CD4-positive, alpha-beta T cell treated with Interleukin-6 at 100 ng/mL for 8 hours (primary cell): ENCODE measurements at regions not wholly inside any gene's neighbourhood (a gene's known extent, or its start where the extent isn't known, plus 50 kb on each side); places are given as distances from the start of the nearest gene placed in this dataset.
"Not testable (repeated sequence)": the region's sequence is repeated elsewhere in the genome, so short reads cannot be mapped to it uniquely, and the experiment has no call there.

Source experiments
- DNase-seq: peaks from one replicate; pipeline ENCODE4 v3.0.0-alpha.2; 2020; ENCODE audit warnings: mixed read lengths, low spot score

DNA sequence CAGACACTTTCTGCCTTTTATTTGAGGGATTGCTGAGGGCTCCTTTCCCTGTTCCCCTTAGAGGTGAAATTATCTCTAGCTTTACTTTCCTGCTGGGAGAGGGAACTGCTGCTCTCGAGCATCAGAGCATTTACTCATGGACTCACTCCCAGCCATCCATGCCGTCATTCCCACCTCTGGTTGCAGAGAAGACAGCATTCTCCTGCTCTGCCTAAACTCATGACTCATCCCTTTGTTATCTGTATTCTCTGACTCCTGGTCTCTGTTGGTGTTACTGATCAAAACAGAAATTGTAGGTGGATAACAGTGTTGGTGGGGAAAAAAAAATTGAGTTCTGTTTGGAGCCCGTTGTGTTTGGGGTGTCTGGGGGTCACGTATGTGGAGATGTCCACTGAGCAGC, 159.3 kb downstream of the TTC8 start:
- DNase-seq: no peak

GRCh38 chr14:88985654-88986053, 161.2 kb downstream of the TTC8 start:
- no peak for DNase-seq

DNA sequence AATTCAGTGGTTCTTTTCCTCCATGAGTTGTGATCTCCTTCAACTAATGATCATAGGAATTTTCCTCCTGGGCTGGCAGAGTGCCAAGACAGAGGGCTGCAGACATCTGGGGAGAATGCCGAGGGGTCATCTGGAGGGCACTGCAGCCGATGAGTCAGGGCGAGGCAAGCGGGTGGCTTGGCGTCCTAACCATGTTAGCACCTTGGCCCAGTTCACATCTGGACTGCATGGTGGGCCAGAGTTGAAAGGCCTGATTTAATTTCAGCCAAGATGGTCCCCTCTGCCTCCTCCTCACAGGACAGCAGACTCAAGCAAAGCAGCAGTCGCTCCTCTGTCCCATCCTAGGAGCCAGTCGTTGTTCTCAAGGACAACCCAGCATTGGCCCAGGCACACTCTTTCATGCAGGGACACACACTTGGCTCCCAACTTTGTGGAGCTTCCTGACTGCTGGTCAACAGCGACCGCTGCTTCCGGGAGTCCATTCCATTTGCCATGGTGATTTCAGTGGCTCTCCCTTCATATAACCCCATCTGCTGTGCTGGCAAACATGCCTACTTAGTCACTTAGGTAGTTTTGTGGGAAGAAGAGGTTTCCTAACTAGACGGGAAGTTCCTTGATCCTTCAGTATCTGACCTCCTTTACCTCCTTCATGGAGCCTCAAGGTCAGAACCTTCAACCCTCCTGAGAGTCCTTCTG, 161.8 kb downstream of the TTC8 start:
- DNase-seq: no peak

- not testable (repeated sequence) for DNase-seq
These were observed 162.5 kb downstream of the TTC8 start for GRCh38 chr14:88986908-88987307.

DNA sequence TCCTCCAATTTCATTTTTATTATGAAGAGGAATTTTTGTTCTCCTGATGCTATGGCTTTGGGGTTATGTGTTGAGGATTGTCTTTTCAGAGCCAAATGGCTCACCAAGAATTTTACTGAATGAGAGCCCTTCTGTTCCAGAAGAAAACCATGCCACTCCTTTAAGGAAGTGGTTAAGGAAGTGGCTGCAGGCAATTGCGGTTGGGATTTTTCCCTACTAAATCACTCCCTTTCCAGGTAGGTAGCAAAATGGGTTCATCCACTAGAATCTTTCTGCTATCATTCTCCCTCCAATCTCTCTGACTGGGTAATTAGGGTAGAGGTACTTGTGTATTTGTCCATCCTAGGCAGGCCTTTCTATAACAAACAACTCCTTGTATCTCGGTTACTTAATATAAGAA, 163.1 kb downstream of the TTC8 start:
- no peak for DNase-seq

DNA sequence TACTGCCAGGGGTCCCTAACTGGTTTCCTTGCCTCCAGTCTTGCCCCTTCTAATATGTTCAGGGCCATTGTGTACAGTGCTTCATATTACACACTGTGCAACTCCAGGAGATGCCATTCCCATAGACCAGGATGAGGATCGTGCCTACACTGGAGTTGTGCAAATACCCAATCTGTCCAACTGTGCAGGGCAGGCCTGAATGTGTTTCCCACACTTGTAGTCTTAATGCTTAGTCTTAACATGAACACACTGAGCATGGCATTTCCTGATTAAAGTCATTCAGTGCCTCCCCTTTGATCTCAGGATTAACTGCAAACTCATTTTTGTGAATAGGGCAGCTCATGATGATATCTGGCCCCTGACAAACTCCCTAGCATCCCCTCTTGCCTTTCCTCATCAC, 165.5 kb downstream of the TTC8 start:
- no peak for DNase-seq

- no peak for DNase-seq
These were observed 166.4 kb downstream of the TTC8 start for GRCh38 chr14:88990856-88991255.

DNA sequence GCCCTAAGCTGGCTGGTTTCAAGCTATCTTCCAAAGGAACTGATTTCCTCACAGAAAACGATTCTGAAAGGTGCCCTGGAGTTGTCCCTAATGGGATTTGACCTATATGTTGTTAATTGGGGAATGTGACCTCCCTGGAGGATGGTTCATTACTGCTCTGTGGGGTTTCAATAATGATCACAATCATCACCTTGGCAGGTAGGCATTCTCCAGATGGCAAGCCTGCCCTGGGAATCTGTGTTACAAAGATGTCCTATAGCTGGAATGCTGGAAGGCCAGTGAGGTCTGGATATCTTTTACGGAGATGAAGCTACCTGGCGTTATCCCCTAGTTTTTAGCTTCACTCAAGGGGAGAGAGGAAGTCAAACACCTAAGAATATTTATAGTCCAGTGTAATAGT, 167.6 kb downstream of the TTC8 start:
- DNase-seq: no peak

- no peak for DNase-seq
These were observed 169.5 kb downstream of the TTC8 start for GRCh38 chr14:88993946-88994345.

DNA sequence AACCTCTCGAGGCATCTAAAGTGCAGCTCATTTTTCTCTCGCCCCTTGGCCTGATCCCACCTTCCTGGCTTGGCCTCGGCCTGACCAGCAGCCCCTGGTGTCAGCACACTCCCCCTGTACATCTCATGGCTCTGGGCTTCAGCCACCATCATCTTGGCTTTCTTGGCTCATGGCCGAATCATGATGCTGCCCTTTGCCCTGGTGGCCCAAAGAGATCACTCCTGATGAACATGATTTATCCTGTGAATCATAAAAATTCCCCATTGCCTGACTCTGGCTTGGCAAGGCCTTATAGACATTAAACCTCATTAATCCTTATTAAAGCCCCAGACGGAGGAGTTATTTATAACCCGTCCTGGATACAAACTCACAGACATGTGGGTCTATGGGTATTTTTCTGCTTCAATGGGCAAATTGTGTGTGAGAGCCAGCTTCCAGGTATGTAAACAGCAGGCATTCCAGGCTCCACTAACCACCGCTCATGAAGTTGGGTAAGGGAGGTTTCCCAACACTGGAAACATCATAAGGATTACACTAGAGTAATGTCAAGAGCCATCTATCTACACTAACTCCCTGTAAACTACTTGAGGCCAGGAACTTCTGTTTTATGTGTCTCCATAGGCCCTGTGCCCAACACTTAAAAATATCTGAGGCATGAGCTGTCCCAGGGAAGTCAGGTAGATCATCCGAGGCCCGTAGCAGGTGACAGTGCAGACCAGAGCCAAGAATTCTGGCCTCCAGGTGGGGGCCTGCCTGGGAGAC, 171.2 kb downstream of the TTC8 start:
- no peak for DNase-seq

DNA sequence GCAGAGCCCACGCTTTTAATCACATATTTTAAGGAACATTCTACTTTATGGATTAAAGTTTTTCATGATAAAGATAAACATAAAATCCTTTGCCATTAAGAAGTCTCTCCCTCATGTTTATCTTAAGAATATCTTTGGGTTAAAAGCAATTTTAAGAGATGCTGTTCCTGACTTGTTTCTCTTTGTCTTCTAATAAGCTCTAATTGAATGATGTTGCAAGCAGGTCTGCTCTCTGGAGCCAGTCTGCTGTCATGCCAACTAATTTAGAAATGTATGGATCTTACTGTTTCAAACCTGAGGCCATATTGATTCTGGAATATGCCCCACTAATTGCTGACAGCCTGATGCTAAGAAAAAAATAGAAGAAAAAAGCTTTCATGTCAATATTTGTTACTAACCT, 173.6 kb downstream of the TTC8 start:
- DNase-seq: no peak

GRCh38 chr14:88999137-88999536, 174.7 kb downstream of the TTC8 start:
- no peak for DNase-seq

DNA sequence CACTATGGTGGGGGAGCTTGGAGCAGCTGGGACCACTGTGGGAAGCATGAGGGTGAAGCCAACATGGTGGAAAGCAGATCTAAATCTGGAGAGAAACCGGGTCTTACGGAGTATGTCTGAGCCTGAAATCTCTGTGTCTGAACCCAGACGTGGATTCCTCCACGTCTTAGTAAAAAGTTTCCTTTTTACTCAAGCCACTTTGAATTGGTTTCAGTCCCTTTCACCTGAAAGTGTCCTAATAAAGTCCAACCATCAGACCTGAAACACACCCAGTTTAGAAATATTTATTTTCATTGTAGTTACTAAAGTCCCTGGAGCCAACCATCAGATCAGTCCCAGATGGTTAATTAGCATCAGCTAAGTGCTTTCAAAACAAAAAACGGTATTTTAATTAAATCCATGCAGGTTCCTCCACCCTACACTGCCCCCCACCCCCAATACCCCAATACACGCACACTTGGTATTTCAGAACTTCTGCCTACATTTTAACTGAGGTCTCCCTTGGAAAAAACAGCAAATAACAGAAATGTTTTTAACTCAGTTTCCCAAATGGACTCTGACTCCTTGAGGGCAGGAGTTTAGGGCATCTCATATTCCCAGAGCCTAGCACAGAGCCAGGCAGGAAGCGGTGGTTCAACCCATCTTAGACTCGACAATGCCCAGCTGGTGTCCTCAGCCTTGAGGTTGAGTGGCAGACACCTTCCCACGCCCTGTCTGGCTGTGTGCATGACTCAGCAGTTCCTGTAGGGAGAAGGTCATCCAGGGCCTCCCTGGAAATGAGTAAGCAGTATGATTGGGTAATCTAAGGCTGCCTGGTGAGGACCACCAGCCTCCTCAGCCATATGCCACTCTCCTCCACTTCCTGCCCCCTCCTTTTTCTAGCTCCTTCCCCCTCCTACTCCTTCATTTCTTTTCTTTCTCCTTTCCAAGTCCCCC, 175.8 kb downstream of the TTC8 start:
- DNase-seq: no peak

- DNase-seq: no peak
These were observed 179.7 kb downstream of the TTC8 start for GRCh38 chr14:89004166-89004565.

DNA sequence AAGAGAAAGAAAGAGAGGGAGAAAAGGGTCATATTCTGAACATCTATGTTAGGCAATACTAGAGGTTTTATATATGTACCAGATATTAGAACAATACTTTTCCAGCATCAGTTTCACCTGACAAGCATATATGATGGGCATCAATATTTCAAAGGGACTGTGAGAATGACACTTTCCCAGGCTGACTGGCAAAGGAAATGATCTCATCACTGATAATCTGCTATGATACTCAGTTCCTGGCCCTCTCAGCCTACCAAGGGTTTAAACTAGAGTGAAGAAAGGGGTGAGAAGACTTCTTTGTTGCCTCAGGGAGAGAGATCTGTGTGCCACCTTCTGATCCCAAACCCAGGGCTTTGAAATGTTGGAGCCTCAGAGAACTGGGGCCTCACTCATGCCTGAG, 183.5 kb downstream of the TTC8 start:
- DNase-seq: no peak

DNA sequence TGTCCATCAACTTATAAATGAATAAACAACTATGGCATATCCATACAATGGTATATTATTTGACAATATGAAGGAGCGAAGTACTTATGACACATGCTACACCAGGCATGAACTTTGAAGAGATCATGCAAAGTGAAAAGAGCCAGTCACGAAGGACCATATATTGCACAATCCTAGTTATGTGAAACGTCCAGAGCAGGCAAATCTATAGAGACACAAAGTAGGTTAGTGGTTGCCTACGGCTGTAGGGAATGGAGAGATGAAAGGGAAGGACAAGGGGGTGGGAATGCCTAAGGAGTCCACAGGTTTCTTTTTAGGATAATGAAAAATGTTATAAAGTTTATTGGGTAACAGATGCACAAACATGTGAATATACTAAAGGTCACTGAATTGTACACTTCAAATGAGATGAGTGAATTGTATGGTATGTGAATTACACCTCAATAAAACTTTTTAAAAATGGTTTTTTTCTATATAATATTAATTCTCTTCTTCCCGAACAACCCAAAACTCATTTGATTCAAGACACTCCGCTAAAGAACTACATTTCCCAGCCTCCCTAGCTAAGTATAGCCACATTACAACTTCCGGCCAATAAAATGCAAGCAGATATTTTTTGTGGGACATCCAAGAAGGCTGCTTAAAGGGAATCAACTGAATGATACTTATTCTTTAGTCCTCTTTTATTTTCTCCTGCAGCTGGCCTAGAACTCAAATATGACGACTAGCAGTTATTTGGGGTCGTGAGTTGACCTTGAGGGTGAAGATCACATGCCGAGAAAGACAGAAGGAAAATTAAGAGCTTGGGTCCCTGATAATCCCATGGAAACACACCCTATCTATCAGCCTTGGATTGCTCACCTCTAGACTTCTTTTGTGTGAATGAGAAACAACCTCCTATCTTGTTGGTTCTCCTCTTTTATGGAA, 187.2 kb downstream of the TTC8 start:
- DNase-seq: no peak

DNA sequence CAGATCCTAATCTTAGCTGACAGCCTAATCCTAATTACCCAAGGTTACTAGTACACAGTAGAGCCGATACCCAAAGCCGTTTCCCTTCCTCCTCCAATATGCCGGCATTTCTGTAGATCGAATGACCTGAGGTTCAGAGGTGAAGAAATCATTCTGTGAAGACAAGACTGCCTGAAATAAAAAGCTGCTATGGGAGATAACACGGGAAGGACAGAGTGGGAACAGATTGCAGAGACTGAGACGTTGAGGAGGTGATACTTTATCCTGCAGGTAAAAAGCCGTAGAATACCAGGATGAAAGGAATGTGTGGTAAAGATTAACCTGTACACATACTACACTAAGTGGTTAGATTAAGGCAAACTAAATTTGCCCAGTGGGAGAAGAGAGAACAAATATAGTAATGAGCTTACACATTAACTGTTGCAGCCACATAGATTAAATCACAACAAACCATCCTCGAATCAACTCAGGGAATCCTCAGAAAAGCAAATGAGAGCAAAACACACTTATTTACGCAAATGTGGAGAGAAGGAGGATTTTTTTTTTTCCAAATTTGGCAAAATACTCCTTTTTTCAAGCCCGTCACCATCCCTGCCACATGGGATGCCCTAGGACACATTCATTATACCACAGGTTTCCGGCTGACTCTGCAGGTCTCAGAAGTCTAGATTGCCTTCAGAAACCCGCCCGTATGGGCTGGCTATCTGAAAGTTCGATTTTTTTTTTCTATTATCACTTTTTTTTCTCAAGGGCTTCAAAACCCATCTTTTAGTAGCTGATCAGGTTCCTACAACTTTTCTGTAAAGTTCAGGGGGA, 188.0 kb downstream of the TTC8 start:
- no peak for DNase-seq

DNA sequence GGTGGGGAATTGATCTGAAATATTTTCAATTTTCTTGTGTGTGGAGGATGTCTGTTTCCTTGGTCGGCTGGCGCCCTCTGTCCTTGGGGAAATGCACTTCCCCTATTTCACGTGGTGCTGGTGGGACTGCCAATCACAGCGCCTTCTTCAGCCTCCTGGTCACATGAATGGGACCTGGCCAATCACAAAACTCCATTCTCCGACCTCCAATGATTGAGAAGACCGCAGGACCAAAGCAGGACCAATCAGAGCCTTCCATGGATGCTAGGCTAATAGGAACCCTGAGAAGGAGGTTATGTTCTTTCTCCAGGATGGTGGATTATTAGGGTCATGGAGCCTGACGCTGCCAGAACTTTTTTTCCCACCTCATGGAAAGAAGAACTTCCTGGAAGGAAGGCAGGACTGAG, 188.7 kb downstream of the TTC8 start:
- DNase-seq: no peak

- DNase-seq: no peak
These were observed 189.5 kb downstream of the TTC8 start for GRCh38 chr14:89013698-89014568.

GRCh38 chr14:89014569-89014850, 190.1 kb downstream of the TTC8 start:
- DNase-seq: no peak
